CD4-positive, CD25-positive, alpha-beta regulatory T cell (primary cell): ENCODE measurements at regions not wholly inside any gene's neighbourhood (a gene's known extent, or its start where the extent isn't known, plus 50 kb on each side); places are given as distances from the start of the nearest gene placed in this dataset.
A peak's percentile ranks its signal among the peaks of the same experiment; 100 is the strongest.

Experiments
- ATAC-seq, 2 donors: fragments of 150-1000 bp; cut with Tn5 transposase; one replicate each; pipeline ENCODE4 v1.10.0; 2021; ENCODE audit warnings: low read depth in 2 of 2, moderate number of reproducible peaks in 2 of 2, moderate library complexity in 1 of 2
- DNase-seq, 3 donors: peaks; one replicate each; pipeline versions ENCODE4 v3.0.0 to v3.0.0-alpha.2; 2012 to 2022; ENCODE audit warnings: mixed read lengths in 1 of 3
- H3K27ac ChIP-seq: one replicate; pipeline ENCODE4 v1.7.0; 2013; ENCODE audit warnings: mild to moderate bottlenecking, low read length; ENCODE audit not compliant: insufficient read depth, poor library complexity, severe bottlenecking
- H3K27me3 ChIP-seq: one replicate; pipeline ENCODE4 v1.7.0; 2013; ENCODE audit warnings: low read length; ENCODE audit not compliant: control insufficient read depth, insufficient read depth
- H3K36me3 ChIP-seq: one replicate; pipeline ENCODE4 v1.7.0; 2013; ENCODE audit warnings: mild to moderate bottlenecking, low read length, moderate library complexity; ENCODE audit not compliant: control insufficient read depth, insufficient read depth
- H3K4me1 ChIP-seq: 2 replicates; pipeline ENCODE4 v1.7.0; 2013; ENCODE audit warnings: mild to moderate bottlenecking, low read length; ENCODE audit not compliant: insufficient read depth, control insufficient read depth, poor library complexity, severe bottlenecking
- H3K4me3 ChIP-seq: one replicate; pipeline ENCODE4 v1.7.0; 2013; ENCODE audit warnings: low read depth, mild to moderate bottlenecking, low read length, moderate library complexity
- H3K9me3 ChIP-seq, 2 experiments: 1 replicate in 1 of 2; 2 replicates in 1 of 2; pipeline ENCODE4 v1.7.0; 2013; ENCODE audit warnings: low read length in 2 of 2, mild to moderate bottlenecking in 1 of 2, moderate library complexity in 1 of 2; ENCODE audit not compliant: control insufficient read depth in 2 of 2
- H3K27ac Mint-ChIP-seq, 3 donors: one replicate each; pipeline ENCODE4 v1.8.0; 2020 to 2022; ENCODE audit warnings: mild to moderate bottlenecking in 3 of 3, mixed read lengths in 3 of 3, moderate library complexity in 2 of 3
- H3K27me3 Mint-ChIP-seq: one replicate; pipeline ENCODE4 v1.8.0; 2022; ENCODE audit warnings: mild to moderate bottlenecking, mixed read lengths
- H3K36me3 Mint-ChIP-seq: one replicate; pipeline ENCODE4 v1.8.0; 2020; ENCODE audit warnings: mixed read lengths
- H3K4me1 Mint-ChIP-seq, 4 donors: one replicate each; pipeline ENCODE4 v1.8.0; 2020 to 2022; ENCODE audit warnings: mixed read lengths in 4 of 4, mild to moderate bottlenecking in 1 of 4
- H3K4me3 Mint-ChIP-seq, 4 donors: one replicate each; pipeline ENCODE4 v1.8.0; 2020 to 2022; ENCODE audit warnings: mild to moderate bottlenecking in 4 of 4, mixed read lengths in 4 of 4, moderate library complexity in 3 of 4
- H3K9me3 Mint-ChIP-seq, 7 donors: one replicate each; pipeline ENCODE4 v1.8.0; 2020 to 2022; ENCODE audit warnings: mixed read lengths in 7 of 7, mild to moderate bottlenecking in 3 of 7, moderate library complexity in 2 of 7

- ATAC-seq (no peak), DNase-seq (no peak)
- H3K36me3 Mint-ChIP-seq, result no peaks in the 10 kb centered on the region
- H3K4me1 Mint-ChIP-seq, result no peaks in the 10 kb centered on the region
- no peak overlapping the region for H3K4me3 Mint-ChIP-seq
- Histone ChIP-seq H3K27ac (no peak overlapping the region), H3K36me3 (no peaks in the 10 kb centered on the region), H3K27me3 (no peaks in the 10 kb centered on the region), H3K4me3 (no peak overlapping the region), H3K4me1 (no peaks in the 10 kb centered on the region), H3K9me3 (no peaks in the 10 kb centered on the region)
- H3K27me3 Mint-ChIP-seq, result no peaks in the 10 kb centered on the region
- peaks cover 0 to 4% (median 0%) of the 10 kb centered on the region in 7 donors for H3K9me3 Mint-ChIP-seq
- H3K27ac Mint-ChIP-seq, result no peak overlapping the region
These were observed 153.9 kb upstream of the ARHGEF26 start for GRCh38 chr3:153967260-153967659.

- H3K27me3 ChIP-seq, result no peaks in the 10 kb centered on the region
- no peak overlapping the region for H3K4me3 ChIP-seq
- Mint-ChIP-seq H3K9me3 (peaks cover 0 to 4% (median 0%) of the 10 kb centered on the region in 7 donors), H3K4me1 (no peaks in the 10 kb centered on the region), H3K4me3 (no peak overlapping the region), H3K27ac (no peak overlapping the region), H3K36me3 (no peaks in the 10 kb centered on the region), H3K27me3 (no peaks in the 10 kb centered on the region)
- no peaks in the 10 kb centered on the region for H3K36me3 ChIP-seq
- no peak for DNase-seq
- no peak for ATAC-seq
- H3K27ac ChIP-seq, result no peak overlapping the region
- no peaks in the 10 kb centered on the region for H3K4me1 ChIP-seq
- H3K9me3 ChIP-seq, result no peaks in the 10 kb centered on the region
These were observed 151.1 kb upstream of the ARHGEF26 start for GRCh38 chr3:153970047-153970446.

GRCh38 chr3:153970741-153971347 lies 150.3 kb upstream of the ARHGEF26 start:
- Histone ChIP-seq H3K27ac (no peak overlapping the region), H3K36me3 (no peaks in the 10 kb centered on the region), H3K4me1 (no peaks in the 10 kb centered on the region), H3K4me3 (no peak overlapping the region), H3K27me3 (no peaks in the 10 kb centered on the region), H3K9me3 (no peaks in the 10 kb centered on the region)
- ATAC-seq (no peak), DNase-seq (peak in 1 of 3 donors; percentile 12)
- no peak overlapping the region for H3K4me3 Mint-ChIP-seq
- H3K9me3 Mint-ChIP-seq, result peaks cover 0 to 5% (median 0%) of the 10 kb centered on the region in 7 donors
- no peaks in the 10 kb centered on the region for H3K36me3 Mint-ChIP-seq
- no peak overlapping the region for H3K27ac Mint-ChIP-seq
- no peaks in the 10 kb centered on the region for H3K4me1 Mint-ChIP-seq
- H3K27me3 Mint-ChIP-seq, result no peaks in the 10 kb centered on the region

GRCh38 chr3:153972862-153973261 lies 148.3 kb upstream of the ARHGEF26 start:
- H3K9me3 Mint-ChIP-seq, result peaks cover 0 to 2% (median 0%) of the 10 kb centered on the region in 7 donors
- no peaks in the 10 kb centered on the region for H3K27me3 Mint-ChIP-seq
- H3K4me1 Mint-ChIP-seq, result no peaks in the 10 kb centered on the region
- no peak overlapping the region for H3K4me3 Mint-ChIP-seq
- DNase-seq (no peak), ATAC-seq (no peak)
- H3K4me1 ChIP-seq, result no peaks in the 10 kb centered on the region
- H3K4me3 ChIP-seq, result no peak overlapping the region
- H3K27ac Mint-ChIP-seq, result no peak overlapping the region
- no peaks in the 10 kb centered on the region for H3K27me3 ChIP-seq
- no peaks in the 10 kb centered on the region for H3K36me3 ChIP-seq
- no peaks in the 10 kb centered on the region for H3K9me3 ChIP-seq
- H3K36me3 Mint-ChIP-seq, result no peaks in the 10 kb centered on the region
- H3K27ac ChIP-seq, result no peak overlapping the region

- H3K27ac ChIP-seq, result no peak overlapping the region
- H3K4me3 ChIP-seq, result no peak overlapping the region
- Mint-ChIP-seq H3K27me3 (no peaks in the 10 kb centered on the region), H3K4me1 (no peaks in the 10 kb centered on the region), H3K9me3 (peaks cover 0 to 2% (median 0%) of the 10 kb centered on the region in 7 donors), H3K4me3 (no peak overlapping the region), H3K27ac (no peak overlapping the region), H3K36me3 (no peaks in the 10 kb centered on the region)
- H3K27me3 ChIP-seq, result no peaks in the 10 kb centered on the region
- no peaks in the 10 kb centered on the region for H3K4me1 ChIP-seq
- no peaks in the 10 kb centered on the region for H3K9me3 ChIP-seq
- H3K36me3 ChIP-seq, result no peaks in the 10 kb centered on the region
- no peak for ATAC-seq
- no peak for DNase-seq
These were observed 147.4 kb upstream of the ARHGEF26 start for GRCh38 chr3:153973722-153974265.

GRCh38 chr3:153974614-153975013 lies 146.6 kb upstream of the ARHGEF26 start:
- no peak for ATAC-seq
- DNase-seq, result no peak
- Histone ChIP-seq H3K4me3 (no peak overlapping the region), H3K4me1 (no peaks in the 10 kb centered on the region), H3K9me3 (no peaks in the 10 kb centered on the region), H3K27me3 (no peaks in the 10 kb centered on the region), H3K27ac (no peak overlapping the region), H3K36me3 (no peaks in the 10 kb centered on the region)
- Mint-ChIP-seq H3K4me3 (no peak overlapping the region), H3K27ac (no peak overlapping the region), H3K27me3 (no peaks in the 10 kb centered on the region), H3K36me3 (no peaks in the 10 kb centered on the region), H3K4me1 (no peaks in the 10 kb centered on the region), H3K9me3 (peaks cover 0 to 2% (median 0%) of the 10 kb centered on the region in 7 donors)

GRCh38 chr3:153976891-153977554 lies 144.2 kb upstream of the ARHGEF26 start:
- H3K36me3 Mint-ChIP-seq, result no peaks in the 10 kb centered on the region
- peaks cover 0 to 2% (median 0%) of the 10 kb centered on the region in 7 donors for H3K9me3 Mint-ChIP-seq
- H3K36me3 ChIP-seq, result no peaks in the 10 kb centered on the region
- H3K4me3 ChIP-seq, result no peak overlapping the region
- H3K4me1 ChIP-seq, result no peaks in the 10 kb centered on the region
- ATAC-seq (no peak), DNase-seq (no peak)
- H3K27ac ChIP-seq, result no peak overlapping the region
- no peaks in the 10 kb centered on the region for H3K27me3 Mint-ChIP-seq
- H3K4me3 Mint-ChIP-seq, result no peak overlapping the region
- no peaks in the 10 kb centered on the region for H3K27me3 ChIP-seq
- H3K4me1 Mint-ChIP-seq, result no peaks in the 10 kb centered on the region
- H3K9me3 ChIP-seq, result no peaks in the 10 kb centered on the region
- H3K27ac Mint-ChIP-seq, result no peak overlapping the region

GRCh38 chr3:153978006-153978405 lies 143.2 kb upstream of the ARHGEF26 start:
- no peaks in the 10 kb centered on the region for H3K9me3 ChIP-seq
- no peaks in the 10 kb centered on the region for H3K4me1 ChIP-seq
- Mint-ChIP-seq H3K4me3 (no peak overlapping the region), H3K27ac (no peak overlapping the region), H3K36me3 (no peaks in the 10 kb centered on the region), H3K9me3 (peaks cover 0 to 5% (median 2%) of the 10 kb centered on the region in 7 donors), H3K27me3 (no peaks in the 10 kb centered on the region), H3K4me1 (no peaks in the 10 kb centered on the region)
- DNase-seq (no peak), ATAC-seq (no peak)
- no peaks in the 10 kb centered on the region for H3K27me3 ChIP-seq
- H3K36me3 ChIP-seq, result no peaks in the 10 kb centered on the region
- H3K27ac ChIP-seq, result no peak overlapping the region
- no peak overlapping the region for H3K4me3 ChIP-seq
